Neuronal stem cell (in vitro differentiated cells): ENCODE measurements at regions not wholly inside any gene's neighbourhood (a gene's known extent, or its start where the extent isn't known, plus 50 kb on each side); places are given as distances from the start of the nearest gene placed in this dataset.

Experiments
- DNase-seq: peaks from one replicate; pipeline ENCODE4 v3.0.0-alpha.2; 2013; ENCODE audit warnings: low spot score
- H2AFZ ChIP-seq: one replicate; pipeline ENCODE4 v1.6.1; 2013; ENCODE audit warnings: mild to moderate bottlenecking, low read length, inconsistent platforms
- H2AK5ac ChIP-seq: 2 replicates; pipeline ENCODE4 v1.6.1; 2013; ENCODE audit warnings: low read depth, mild to moderate bottlenecking, inconsistent platforms, low read length, moderate library complexity, mixed read lengths
- H2BK120ac ChIP-seq: 2 replicates; pipeline ENCODE4 v1.6.1; 2013; ENCODE audit warnings: low read depth, mild to moderate bottlenecking, inconsistent platforms, low read length, moderate library complexity, mixed read lengths
- H2BK12ac ChIP-seq: one replicate; pipeline ENCODE4 v1.6.1; 2013; ENCODE audit warnings: low read length, inconsistent platforms
- H2BK15ac ChIP-seq: 2 replicates; pipeline ENCODE4 v1.6.1; 2013; ENCODE audit warnings: mild to moderate bottlenecking, low read length, inconsistent platforms, mixed read lengths
- H2BK5ac ChIP-seq: one replicate; pipeline ENCODE4 v1.6.1; 2013; ENCODE audit warnings: inconsistent platforms, mild to moderate bottlenecking, low read length, moderate library complexity
- H3K14ac ChIP-seq: one replicate; pipeline ENCODE4 v1.6.1; 2013; ENCODE audit warnings: low read length, inconsistent platforms
- H3K18ac ChIP-seq: 2 replicates; pipeline ENCODE4 v1.6.1; 2013; ENCODE audit warnings: low read length, inconsistent platforms
- H3K23ac ChIP-seq: 2 replicates; pipeline ENCODE4 v1.6.1; 2013; ENCODE audit warnings: low read depth, mild to moderate bottlenecking, mixed read lengths, low read length, inconsistent platforms; ENCODE audit not compliant: poor library complexity
- H3K27ac ChIP-seq: replicated peaks from 3 replicates; pipeline ENCODE4 v1.5.1; 2013; ENCODE audit warnings: low read length, inconsistent platforms
- H3K27me3 ChIP-seq, 3 experiments: 2 replicates each; pipeline ENCODE4 v1.6.1; 2013; ENCODE audit warnings: low read length in 3 of 3, mild to moderate bottlenecking in 2 of 3, inconsistent platforms in 1 of 3, low read depth in 1 of 3, mixed read lengths in 1 of 3, moderate library complexity in 1 of 3; ENCODE audit not compliant: control insufficient read depth in 3 of 3, insufficient read depth in 3 of 3
- H3K36me3 ChIP-seq, 2 donors: replicated peaks in 1 of 2; 2 replicates each; pipeline ENCODE4 v1.6.1; 2013; ENCODE audit warnings: low read length in 2 of 2; ENCODE audit not compliant: control insufficient read depth in 2 of 2, insufficient read depth in 2 of 2
- H3K4ac ChIP-seq: 2 replicates; pipeline ENCODE4 v1.6.1; 2013; ENCODE audit warnings: inconsistent platforms, mild to moderate bottlenecking, low read length, moderate library complexity
- H3K4me1 ChIP-seq, 2 donors: 1 replicate in 1 of 2; 2 replicates in 1 of 2; pipeline ENCODE4 v1.6.1; 2013; ENCODE audit warnings: low read length in 2 of 2, low read depth in 1 of 2; ENCODE audit not compliant: control insufficient read depth in 2 of 2, insufficient read depth in 1 of 2
- H3K4me2 ChIP-seq: one replicate; pipeline ENCODE4 v1.6.1; 2013; ENCODE audit warnings: mild to moderate bottlenecking, low read length, inconsistent platforms; ENCODE audit not compliant: insufficient read depth, poor library complexity, severe bottlenecking
- H3K4me3 ChIP-seq, 2 donors: 2 replicates each; pipeline ENCODE4 v1.5.1; 2013; ENCODE audit warnings: low read length in 2 of 2, mild to moderate bottlenecking in 2 of 2, inconsistent platforms in 1 of 2, moderate library complexity in 1 of 2
- H3K79me1 ChIP-seq: one replicate; pipeline ENCODE4 v1.6.1; 2013; ENCODE audit warnings: low read depth, mild to moderate bottlenecking, inconsistent platforms, low read length, moderate library complexity
- H3K9ac ChIP-seq: one replicate; pipeline ENCODE4 v1.6.1; 2013; ENCODE audit warnings: mild to moderate bottlenecking, low read depth, low read length, inconsistent platforms; ENCODE audit not compliant: poor library complexity
- H3K9me3 ChIP-seq, 2 donors: replicated peaks in 1 of 2; 2 replicates each; pipeline versions ENCODE3 to v1.6.1; 2013; ENCODE audit warnings: low read length in 2 of 2, mild to moderate bottlenecking in 2 of 2, inconsistent platforms in 1 of 2, low read depth in 1 of 2, mixed read lengths in 1 of 2, moderate library complexity in 1 of 2; ENCODE audit not compliant: control insufficient read depth in 2 of 2, insufficient read depth in 1 of 2
- H4K8ac ChIP-seq: one replicate; pipeline ENCODE4 v1.6.1; 2013; ENCODE audit warnings: low read depth, mild to moderate bottlenecking, inconsistent platforms, low read length, moderate library complexity
- H4K91ac ChIP-seq: one replicate; pipeline ENCODE4 v1.6.1; 2013; ENCODE audit warnings: low read length, low read depth, mild to moderate bottlenecking, inconsistent platforms; ENCODE audit not compliant: poor library complexity
- WGBS, 2 donors: extraction: QIAGEN DNeasy Blood & Tissue Kit; methylation state at CpG; one replicate each; pipeline ENCODE4 v1.1.7; 2013; ENCODE audit warnings: missing lambda C conversion rate in 2 of 2, mixed read lengths in 1 of 2; ENCODE audit not compliant: insufficient read length in 2 of 2, insufficient replicate concordance in 1 of 2; ENCODE audit errors: extremely low coverage in 2 of 2; 5-methylcytosine and 5-hydroxymethylcytosine counted together

GRCh38 chr14:43754838-43755237 is 752.2 kb downstream of the FSCB start:
- Histone ChIP-seq H3K4ac (no peak overlapping the region), H3K27ac (no peak overlapping the region), H3K4me1 (no peaks in the 10 kb centered on the region), H3K36me3 (no peaks in the 10 kb centered on the region), H3K18ac (no peak overlapping the region), H2AK5ac (no peak overlapping the region), H3K4me2 (no peak overlapping the region), H2BK120ac (no peak overlapping the region), H2BK5ac (no peak overlapping the region), H3K4me3 (no peak overlapping the region), H4K8ac (no peak overlapping the region), H3K27me3 (no peaks in the 10 kb centered on the region), H2BK12ac (no peak overlapping the region), H3K9ac (no peak overlapping the region), H3K79me1 (no peaks in the 10 kb centered on the region), H4K91ac (no peak overlapping the region), H2BK15ac (no peak overlapping the region), H2AFZ (no peak overlapping the region), H3K23ac (no peak overlapping the region), H3K9me3 (no peaks in the 10 kb centered on the region), H3K14ac (no peak overlapping the region)
- WGBS, 2 donors, result no CpG with 5 or more reads among the region's 3 CpGs
- DNase-seq, result peak; percentile 8

GRCh38 chr14:43745746-43746145 is 761.3 kb downstream of the FSCB start:
- H3K27ac ChIP-seq, result no peak overlapping the region
- no peak for DNase-seq
- no peak overlapping the region for H3K23ac ChIP-seq
- H3K36me3 ChIP-seq, result no peaks in the 10 kb centered on the region
- H3K4me3 ChIP-seq, result no peak overlapping the region
- no peak overlapping the region for H3K4ac ChIP-seq
- H3K14ac ChIP-seq, result no peak overlapping the region
- WGBS, 2 donors, result no CpG with 5 or more reads among the region's 1 CpG
- H2BK5ac ChIP-seq, result no peak overlapping the region
- H2BK15ac ChIP-seq, result no peak overlapping the region
- no peaks in the 10 kb centered on the region for H3K4me1 ChIP-seq
- H4K91ac ChIP-seq, result no peak overlapping the region
- no peaks in the 10 kb centered on the region for H3K79me1 ChIP-seq
- H3K18ac ChIP-seq, result no peak overlapping the region
- H2AK5ac ChIP-seq, result no peak overlapping the region
- no peak overlapping the region for H4K8ac ChIP-seq
- H2BK12ac ChIP-seq, result no peak overlapping the region
- no peak overlapping the region for H3K4me2 ChIP-seq
- no peaks in the 10 kb centered on the region for H3K27me3 ChIP-seq
- no peak overlapping the region for H2BK120ac ChIP-seq
- no peak overlapping the region for H2AFZ ChIP-seq
- no peak overlapping the region for H3K9ac ChIP-seq
- H3K9me3 ChIP-seq, result no peaks in the 10 kb centered on the region

- H2BK15ac ChIP-seq, result no peak overlapping the region
- no peak overlapping the region for H2BK120ac ChIP-seq
- no peak overlapping the region for H4K8ac ChIP-seq
- no peak overlapping the region for H4K91ac ChIP-seq
- no peaks in the 10 kb centered on the region for H3K36me3 ChIP-seq
- whole genome bisulfite sequencing, 2 donors, result no CpG with 5 or more reads among the region's 3 CpGs
- no peak overlapping the region for H3K14ac ChIP-seq
- no peak overlapping the region for H3K9ac ChIP-seq
- H2AK5ac ChIP-seq, result no peak overlapping the region
- no peak overlapping the region for H3K4me2 ChIP-seq
- H3K27me3 ChIP-seq, result no peaks in the 10 kb centered on the region
- no peak overlapping the region for H3K18ac ChIP-seq
- no peaks in the 10 kb centered on the region for H3K9me3 ChIP-seq
- no peak overlapping the region for H2BK5ac ChIP-seq
- no peak overlapping the region for H2BK12ac ChIP-seq
- no peak overlapping the region for H3K23ac ChIP-seq
- no peaks in the 10 kb centered on the region for H3K4me1 ChIP-seq
- no peak overlapping the region for H3K27ac ChIP-seq
- no peak overlapping the region for H2AFZ ChIP-seq
- H3K4ac ChIP-seq, result no peak overlapping the region
- no peaks in the 10 kb centered on the region for H3K79me1 ChIP-seq
- no peak for DNase-seq
- no peak overlapping the region for H3K4me3 ChIP-seq
Observed at GRCh38 chr14:43735932-43736331, 771.2 kb downstream of the FSCB start.

- Histone ChIP-seq H3K4ac (no peak overlapping the region), H3K18ac (no peak overlapping the region), H3K4me1 (no peaks in the 10 kb centered on the region), H4K91ac (no peak overlapping the region), H3K23ac (no peak overlapping the region), H3K9ac (no peak overlapping the region), H3K27ac (no peak overlapping the region), H2BK5ac (no peak overlapping the region), H3K4me3 (no peak overlapping the region), H3K4me2 (no peak overlapping the region), H4K8ac (no peak overlapping the region), H2BK12ac (no peak overlapping the region), H3K9me3 (no peaks in the 10 kb centered on the region), H3K36me3 (no peaks in the 10 kb centered on the region), H2BK120ac (no peak overlapping the region), H2BK15ac (no peak overlapping the region), H3K14ac (no peak overlapping the region), H2AK5ac (no peak overlapping the region), H3K79me1 (no peaks in the 10 kb centered on the region), H3K27me3 (no peaks in the 10 kb centered on the region), H2AFZ (peak overlapping the region; percentile 6)
- no CpG with 5 or more reads among the region's 4 CpGs for WGBS, 2 donors
- peak; percentile 1 for DNase-seq
Observed at GRCh38 chr14:43729143-43729542, 777.9 kb downstream of the FSCB start.
